ENCODE measurements at regions not wholly inside any gene's neighbourhood (a gene's known extent, or its start where the extent isn't known, plus 50 kb on each side); places are given as distances from the start of the nearest gene placed in this dataset.

- ATAC-seq (no peak), DNase-seq (ENCODE audit: low spot score) (no peak)
- no peak for TF ChIP-seq ZNF114 (CRISPR knock-in tag; IDR thresholded peaks at IDR 0.05)
- no peak for TF ChIP-seq EZH2phosphoT487 (IDR thresholded peaks at IDR 0.05; ENCODE audit: unreplicated experiment)
- no peak for TF ChIP-seq EZH2 (IDR thresholded peaks at IDR 0.05; ENCODE audit: low read depth, unreplicated experiment)
- TF ChIP-seq POLR2AphosphoS5 (IDR thresholded peaks at IDR 0.05; ENCODE audit: low read depth), result no peak
- no peak for TF ChIP-seq REST (IDR thresholded peaks at IDR 0.05; ENCODE audit: unreplicated experiment)
- TF ChIP-seq JUNB (IDR thresholded peaks at IDR 0.05; ENCODE audit: unreplicated experiment), result no peak
- no peak for TF ChIP-seq NANOG (IDR thresholded peaks at IDR 0.05; ENCODE audit: borderline replicate concordance)
- TF ChIP-seq ZNF462 (CRISPR knock-in tag; IDR thresholded peaks at IDR 0.05), result no peak
- no peak for TF ChIP-seq CREB1 (CRISPR knock-in tag; IDR thresholded peaks at IDR 0.05; ENCODE audit: low read depth)
- H3K36me3 ChIP-seq (ENCODE audit: insufficient read depth), result no peaks in the 10 kb centered on the region
- no peak overlapping the region for H2AFZ ChIP-seq
- no peaks in the 10 kb centered on the region for H4K20me1 ChIP-seq (replicated peaks; ENCODE audit: insufficient read depth)
- H3F3A ChIP-seq (replicated peaks; ENCODE audit: low read depth), result no peaks in the 10 kb centered on the region
- Mint-ChIP-seq H3K27ac (no peak overlapping the region), H3K9me3 (no peaks in the 10 kb centered on the region), H3K27me3 (ENCODE audit: insufficient read depth, low read depth, poor library complexity) (peaks cover 12% of the 10 kb centered on the region), H3K4me1 (peaks cover 1% of the 10 kb centered on the region; the same call in 2 of the 3 replicates), H3K36me3 (ENCODE audit: low read depth) (no peaks in the 10 kb centered on the region), H3K4me3 (no peak overlapping the region)
- no peak overlapping the region for H3K4me3 ChIP-seq
- no peak overlapping the region for H3K27ac ChIP-seq (ENCODE audit: low read depth)
- H3K4me1 ChIP-seq (ENCODE audit: insufficient read depth), result no peaks in the 10 kb centered on the region
- H3K9me2 ChIP-seq (ENCODE audit: insufficient read depth), result no peaks in the 10 kb centered on the region
- H3K79me2 ChIP-seq (replicated peaks; ENCODE audit: insufficient read depth), result no peaks in the 10 kb centered on the region
- no peak overlapping the region for H3K4me2 ChIP-seq
- H3K27me3 ChIP-seq (ENCODE audit: insufficient read depth), result no peaks in the 10 kb centered on the region
Measured at GRCh38 chr5:172562443-172562842, 78.6 kb upstream of the NEURL1B start.
